Sigmoid colon (tissue), 6 donors: ENCODE measurements at regions not wholly inside any gene's neighbourhood (a gene's known extent, or its start where the extent isn't known, plus 50 kb on each side); places are given as distances from the start of the nearest gene placed in this dataset.

Source experiments
- DNase-seq: peaks from one replicate; pipeline ENCODE4 v3.0.0-alpha.2; 2019
- H3K27ac ChIP-seq, 4 donors: fragments of 200-600 bp; sonication (generic); one replicate each; pipeline ENCODE4 v1.5.1; 2016 to 2019; ENCODE audit warnings: mild to moderate bottlenecking in 1 of 4
- H3K27me3 ChIP-seq, 3 donors: fragments of 200-600 bp; sonication (generic); one replicate each; pipeline ENCODE4 v1.5.1; 2019; ENCODE audit warnings: mild to moderate bottlenecking in 1 of 3
- H3K36me3 ChIP-seq, 4 donors: fragments of 200-600 bp; sonication (generic); one replicate each; pipeline ENCODE4 v1.5.1; 2016 to 2019
- H3K4me1 ChIP-seq, 4 donors: fragments of 200-600 bp; sonication (generic); one replicate each; pipeline ENCODE4 v1.5.1; 2017 to 2019
- H3K4me3 ChIP-seq, 4 donors: fragments of 200-600 bp; sonication (generic); one replicate each; pipeline ENCODE4 v1.5.1; 2017 to 2019; ENCODE audit warnings: mild to moderate bottlenecking in 2 of 4, moderate library complexity in 1 of 4
- H3K9me3 ChIP-seq, 4 donors: fragments of 200-600 bp in 3 of 4; sonication (generic) in 3 of 4; one replicate each; pipeline versions ENCODE4 v1.5.1 to v1.6.1; 2013 to 2019
- EP300 ChIP-seq, 4 donors: sonication (generic); formaldehyde crosslinking; IDR thresholded peaks; one replicate each; pipeline ENCODE4 v1.6.1; 2017; ENCODE audit warnings: antibody characterized with exemption in 4 of 4
- POLR2A ChIP-seq, 2 donors: fragments of 450-650 bp; IDR thresholded peaks; one replicate each; pipeline ENCODE4 v1.6.1; 2016; ENCODE audit warnings: antibody characterized with exemption in 2 of 2, mild to moderate bottlenecking in 2 of 2, moderate library complexity in 2 of 2
- POLR2AphosphoS5 ChIP-seq, 4 donors: sonication (generic); formaldehyde crosslinking; IDR thresholded peaks; one replicate each; pipeline ENCODE4 v1.6.1; 2017; ENCODE audit warnings: antibody characterized with exemption in 4 of 4
- WGBS, 2 donors: extraction: QIAGEN DNeasy Blood & Tissue Kit; methylation state at CpG; one replicate each; pipeline ENCODE4 v1.1.7; 2013; 5-methylcytosine and 5-hydroxymethylcytosine counted together
- intact Hi-C: fragments of 100-400 bp; cut with DNase I; formaldehyde crosslinking; loops from one replicate; pipeline ENCODE4 v1.15.1; 2023
- TF ChIP-seq, protein P1 (sequence below), 4 experiments: fragments of 450-650 bp in 3 of 4; fragments of 200-600 bp in 1 of 4; IDR thresholded peaks; one replicate each; pipeline ENCODE4 v1.5.1; 2016 to 2019; ENCODE audit warnings: antibody characterized with exemption in 4 of 4, mild to moderate bottlenecking in 3 of 4, moderate library complexity in 2 of 4
- donor health status: healthy with polysubstance abuse.
- donor health status: healthy.

GRCh38 chr9:135186248-135187164 is 99.0 kb downstream of the OLFM1 start:
- Histone ChIP-seq H3K36me3 (no peaks in the 10 kb centered on the region), H3K4me1 (peaks cover 0 to 12% (median 4%) of the 10 kb centered on the region in 4 donors), H3K9me3 (no peaks in the 10 kb centered on the region), H3K27ac (no peak overlapping the region), H3K4me3 (no peak overlapping the region), H3K27me3 (peaks cover 0 to 54% (median 22%) of the 10 kb centered on the region in 3 donors)
- WGBS, 2 donors, result 47 to 49% methylated on average over 25 of the region's 25 CpGs
- TF ChIP-seq EP300 (IDR thresholded peaks at IDR 0.05) (no peak), POLR2A (IDR thresholded peaks at IDR 0.05) (no peak), POLR2AphosphoS5 (IDR thresholded peaks at IDR 0.05) (no peak)
- TF ChIP-seq, protein P1, sequence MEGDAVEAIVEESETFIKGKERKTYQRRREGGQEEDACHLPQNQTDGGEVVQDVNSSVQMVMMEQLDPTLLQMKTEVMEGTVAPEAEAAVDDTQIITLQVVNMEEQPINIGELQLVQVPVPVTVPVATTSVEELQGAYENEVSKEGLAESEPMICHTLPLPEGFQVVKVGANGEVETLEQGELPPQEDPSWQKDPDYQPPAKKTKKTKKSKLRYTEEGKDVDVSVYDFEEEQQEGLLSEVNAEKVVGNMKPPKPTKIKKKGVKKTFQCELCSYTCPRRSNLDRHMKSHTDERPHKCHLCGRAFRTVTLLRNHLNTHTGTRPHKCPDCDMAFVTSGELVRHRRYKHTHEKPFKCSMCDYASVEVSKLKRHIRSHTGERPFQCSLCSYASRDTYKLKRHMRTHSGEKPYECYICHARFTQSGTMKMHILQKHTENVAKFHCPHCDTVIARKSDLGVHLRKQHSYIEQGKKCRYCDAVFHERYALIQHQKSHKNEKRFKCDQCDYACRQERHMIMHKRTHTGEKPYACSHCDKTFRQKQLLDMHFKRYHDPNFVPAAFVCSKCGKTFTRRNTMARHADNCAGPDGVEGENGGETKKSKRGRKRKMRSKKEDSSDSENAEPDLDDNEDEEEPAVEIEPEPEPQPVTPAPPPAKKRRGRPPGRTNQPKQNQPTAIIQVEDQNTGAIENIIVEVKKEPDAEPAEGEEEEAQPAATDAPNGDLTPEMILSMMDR (IDR thresholded peaks at IDR 0.05), result no peak
- intact Hi-C loops, result no loop called here
- DNase-seq, result no peak

GRCh38 chr9:135187365-135187764 is 99.9 kb downstream of the OLFM1 start:
- TF ChIP-seq, protein P1 (IDR thresholded peaks at IDR 0.05), result no peak
- no peak for TF ChIP-seq EP300 (IDR thresholded peaks at IDR 0.05)
- TF ChIP-seq POLR2AphosphoS5 (IDR thresholded peaks at IDR 0.05), result no peak
- no peak for TF ChIP-seq POLR2A (IDR thresholded peaks at IDR 0.05)
- no peak for DNase-seq
- Histone ChIP-seq H3K27me3 (peaks cover 0 to 63% (median 22%) of the 10 kb centered on the region in 3 donors), H3K36me3 (no peaks in the 10 kb centered on the region), H3K27ac (no peak overlapping the region), H3K9me3 (no peaks in the 10 kb centered on the region), H3K4me1 (peaks cover 0 to 12% (median 4%) of the 10 kb centered on the region in 4 donors), H3K4me3 (no peak overlapping the region)
- WGBS, 2 donors, result 77 to 83% methylated on average over 14 of the region's 14 CpGs
- intact Hi-C loops, result no loop called here

DNA sequence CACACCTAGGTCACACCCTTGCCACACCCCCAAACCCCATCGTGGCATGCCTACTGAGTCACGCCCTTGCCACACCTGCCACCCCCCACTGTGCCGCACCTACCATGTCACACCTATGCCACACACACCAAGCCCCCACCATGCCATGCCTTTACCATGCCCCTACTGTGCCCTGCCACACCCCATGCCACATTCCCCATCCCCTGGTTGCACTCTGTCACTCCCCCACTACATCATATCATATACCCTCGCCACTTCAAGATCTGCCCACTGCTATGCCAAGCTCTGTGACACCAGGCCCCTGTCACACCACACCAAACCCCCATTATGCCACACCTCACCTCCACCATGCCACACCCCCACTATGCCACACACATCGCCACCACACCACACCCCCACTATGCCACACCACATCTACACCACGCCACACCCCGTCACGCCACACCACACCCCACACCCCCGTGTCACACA is 101.2 kb downstream of the OLFM1 start:
- H3K27me3 ChIP-seq, result peaks cover 0 to 76% (median 32%) of the 10 kb centered on the region in 3 donors
- no peaks in the 10 kb centered on the region for H3K9me3 ChIP-seq
- H3K4me1 ChIP-seq, result peaks cover 0 to 10% (median 4%) of the 10 kb centered on the region in 4 donors
- H3K36me3 ChIP-seq, result no peaks in the 10 kb centered on the region
- 72 to 84% methylated on average over 9 of the region's 9 CpGs for WGBS, 2 donors
- H3K4me3 ChIP-seq, result no peak overlapping the region
- TF ChIP-seq, protein P1 (IDR thresholded peaks at IDR 0.05), result no peak
- no peak for TF ChIP-seq POLR2AphosphoS5 (IDR thresholded peaks at IDR 0.05)
- TF ChIP-seq POLR2A (IDR thresholded peaks at IDR 0.05), result no peak
- intact Hi-C loops, result no loop called here
- DNase-seq, result no peak
- H3K27ac ChIP-seq, result no peak overlapping the region

- intact Hi-C loops, result no loop called here
- H3K9me3 ChIP-seq, result no peaks in the 10 kb centered on the region
- peaks cover 0 to 81% (median 40%) of the 10 kb centered on the region in 3 donors for H3K27me3 ChIP-seq
- peaks cover 0 to 5% (median under 1%) of the 10 kb centered on the region in 4 donors for H3K4me1 ChIP-seq
- 92 to 95% methylated on average over 5 of the region's 5 CpGs for WGBS, 2 donors
- no peak overlapping the region for H3K4me3 ChIP-seq
- DNase-seq, result no peak
- H3K27ac ChIP-seq, result no peak overlapping the region
- no peaks in the 10 kb centered on the region for H3K36me3 ChIP-seq
- no peak for TF ChIP-seq POLR2AphosphoS5 (IDR thresholded peaks at IDR 0.05)
- no peak for TF ChIP-seq EP300 (IDR thresholded peaks at IDR 0.05)
- no peak for TF ChIP-seq POLR2A (IDR thresholded peaks at IDR 0.05)
- TF ChIP-seq, protein P1 (IDR thresholded peaks at IDR 0.05), result no peak
Observed at GRCh38 chr9:135189497-135189896, 102.0 kb downstream of the OLFM1 start.
